ENCODE measurements at regions not wholly inside any gene's neighbourhood (a gene's known extent, or its start where the extent isn't known, plus 50 kb on each side); places are given as distances from the start of the nearest gene placed in this dataset.

GRCh38 chr1:222991908-222992307 lies 151.1 kb downstream of the TLR5 start:
- TF ChIP-seq CTCF (IDR thresholded peaks at IDR 0.05; ENCODE audit: borderline replicate concordance, extremely low read depth, low read length, poor library complexity, severe bottlenecking) (no peak), EZH2 (IDR thresholded peaks at IDR 0.05; ENCODE audit: borderline replicate concordance, low read depth, low read length, severe bottlenecking) (no peak)

Data from DND-41 (cell line).